IMR-90 (cell line): ENCODE measurements at regions not wholly inside any gene's neighbourhood (a gene's known extent, or its start where the extent isn't known, plus 50 kb on each side); places are given as distances from the start of the nearest gene placed in this dataset.

ENCODE experiments used
- ATAC-seq: fragments of 200-7000 bp; cut with Tn5 transposase; 2 replicates; pipeline ENCODE4 v1.9.1; 2020; ENCODE audit warnings: low read depth, mild to moderate bottlenecking, moderate library complexity
- BruUV-seq: library from RNA; stranded (reverse); fragments of 400-500 nt; replicated peaks from 2 replicates; lab custom pipeline; 2021; lab: Mats Ljungman, UMichigan
- CTCF ChIA-PET: fragments of 300-600 bp; formaldehyde crosslinking; extraction: SDS; loops from one replicate; lab custom pipeline; 2021; ENCODE audit warnings: antibody characterized with exemption; lab: Yijun Ruan, JAX
- POLR2A ChIA-PET: fragments of 300-600 bp; sonication (Branson Sonifier 250); formaldehyde crosslinking; loops from one replicate; lab custom pipeline; 2022; ENCODE audit warnings: antibody characterized with exemption; ENCODE audit not compliant: unreplicated experiment; lab: Charles Lee
- DNase-seq: peaks from one replicate; pipeline ENCODE4 v3.0.0; 2013
- H2AFZ ChIP-seq: replicated peaks from 2 replicates; pipeline ENCODE3; 2013; ENCODE audit warnings: low read length, mild to moderate bottlenecking; ENCODE audit not compliant: poor library complexity
- H2AK5ac ChIP-seq: 2 replicates; pipeline ENCODE4 v1.6.1; 2013; ENCODE audit warnings: low read depth, low read length, inconsistent platforms
- H2AK9ac ChIP-seq: replicated peaks from 2 replicates; pipeline ENCODE3; 2013; ENCODE audit warnings: mild to moderate bottlenecking, low read depth, low read length, moderate library complexity; ENCODE audit not compliant: poor library complexity
- H2BK120ac ChIP-seq: 2 replicates; pipeline ENCODE4 v1.6.1; 2013; ENCODE audit warnings: low read depth, low read length, inconsistent platforms
- H2BK15ac ChIP-seq: 3 replicates; pipeline ENCODE4 v1.6.1; 2013; ENCODE audit warnings: low read depth, low read length, inconsistent platforms
- H2BK20ac ChIP-seq: 2 replicates; pipeline ENCODE4 v1.6.1; 2013; ENCODE audit warnings: low read depth, mild to moderate bottlenecking, inconsistent platforms, low read length, moderate library complexity
- H2BK5ac ChIP-seq: 2 replicates; pipeline ENCODE4 v1.6.1; 2013; ENCODE audit warnings: mild to moderate bottlenecking, low read depth, low read length, inconsistent platforms; ENCODE audit not compliant: poor library complexity, severe bottlenecking
- H3K14ac ChIP-seq: replicated peaks from 2 replicates; pipeline ENCODE4 v1.6.1; 2013; ENCODE audit warnings: low read depth, low read length, inconsistent platforms
- H3K18ac ChIP-seq: 2 replicates; pipeline ENCODE4 v1.6.1; 2013; ENCODE audit warnings: low read depth, low read length, control low read depth
- H3K23ac ChIP-seq: 2 replicates; pipeline ENCODE4 v1.6.1; 2013; ENCODE audit warnings: low read depth, low read length, inconsistent platforms
- H3K27ac ChIP-seq: 2 replicates; pipeline ENCODE4 v1.5.1; 2013; ENCODE audit warnings: mild to moderate bottlenecking, control low read depth, low read length; ENCODE audit not compliant: insufficient read depth
- H3K27me3 ChIP-seq: 2 replicates; pipeline ENCODE4 v1.6.1; 2013; ENCODE audit warnings: low read length; ENCODE audit not compliant: control insufficient read depth, insufficient read depth
- H3K36me3 ChIP-seq: 2 replicates; pipeline ENCODE4 v1.6.1; 2013; ENCODE audit warnings: low read length, mixed read lengths; ENCODE audit not compliant: control insufficient read depth, insufficient read depth
- H3K4ac ChIP-seq: 2 replicates; pipeline ENCODE4 v1.6.1; 2013; ENCODE audit warnings: low read depth, low read length, inconsistent platforms
- H3K4me1 ChIP-seq: 2 replicates; pipeline ENCODE4 v1.6.1; 2013; ENCODE audit warnings: low read length, mixed read lengths; ENCODE audit not compliant: control insufficient read depth, insufficient read depth
- H3K4me2 ChIP-seq: 2 replicates; pipeline ENCODE4 v1.6.1; 2013; ENCODE audit warnings: low read depth, mild to moderate bottlenecking, control low read depth, low read length, moderate library complexity
- H3K4me3 ChIP-seq: 2 replicates; pipeline ENCODE4 v1.5.1; 2013; ENCODE audit warnings: low read depth, mild to moderate bottlenecking, control low read depth, low read length, moderate library complexity; ENCODE audit not compliant: insufficient read depth
- H3K56ac ChIP-seq: 2 replicates; pipeline ENCODE4 v1.6.1; 2013; ENCODE audit warnings: low read length, inconsistent platforms; ENCODE audit not compliant: insufficient read depth; ENCODE audit errors: extremely low read depth
- H3K79me1 ChIP-seq, 2 experiments: 2 replicates each; pipeline ENCODE4 v1.6.1; 2013; ENCODE audit warnings: low read length in 2 of 2, inconsistent platforms in 1 of 2, low read depth in 1 of 2
- H3K9ac ChIP-seq: 2 replicates; pipeline ENCODE4 v1.6.1; 2013; ENCODE audit warnings: low read depth, low read length, control low read depth
- H3K9me1 ChIP-seq: 2 replicates; pipeline ENCODE4 v1.6.1; 2013; ENCODE audit warnings: low read length, inconsistent platforms; ENCODE audit not compliant: insufficient read depth
- H3K9me3 ChIP-seq: 2 replicates; pipeline ENCODE4 v1.6.1; 2013; ENCODE audit warnings: low read length; ENCODE audit not compliant: control insufficient read depth, insufficient read depth
- H4K20me1 ChIP-seq: 2 replicates; pipeline ENCODE4 v1.6.1; 2013; ENCODE audit warnings: low read length, inconsistent platforms; ENCODE audit not compliant: insufficient read depth
- H4K5ac ChIP-seq: 2 replicates; pipeline ENCODE4 v1.6.1; 2013; ENCODE audit warnings: mild to moderate bottlenecking, low read depth, low read length, control low read depth
- H4K8ac ChIP-seq, 2 experiments: 2 replicates each; pipeline ENCODE4 v1.6.1; 2013; ENCODE audit warnings: low read depth in 2 of 2, low read length in 2 of 2, control low read depth in 1 of 2, inconsistent platforms in 1 of 2
- H4K91ac ChIP-seq: 2 replicates; pipeline ENCODE4 v1.6.1; 2013; ENCODE audit warnings: low read depth, low read length, inconsistent platforms; ENCODE audit not compliant: insufficient read depth
- MAZ ChIP-seq: IDR thresholded peaks from 2 replicates; pipeline ENCODE4 v1.6.1; 2012; ENCODE audit warnings: low read depth, mild to moderate bottlenecking, low read length, improper control_type of control experiment, moderate library complexity, borderline replicate concordance
- MXI1 ChIP-seq: IDR thresholded peaks from 2 replicates; pipeline ENCODE4 v1.6.1; 2012; ENCODE audit warnings: low read depth, mild to moderate bottlenecking, low read length, moderate library complexity, borderline replicate concordance
- NFE2L2 ChIP-seq: fragments of 150-350 bp; IDR thresholded peaks from 2 replicates; pipeline ENCODE4 v1.6.1; 2016; ENCODE audit warnings: low read depth, mild to moderate bottlenecking, low read length
- POLR2A ChIP-seq: IDR thresholded peaks from 2 replicates; pipeline ENCODE4 v1.6.1; 2012; ENCODE audit warnings: mild to moderate bottlenecking, low read depth, low read length
- RAD21 ChIP-seq: IDR thresholded peaks from 2 replicates; pipeline ENCODE4 v1.6.1; 2012; ENCODE audit warnings: low read length, improper control_type of control experiment
- RFX5 ChIP-seq: IDR thresholded peaks from 2 replicates; pipeline ENCODE4 v1.8.0; 2012; ENCODE audit warnings: low read depth, mild to moderate bottlenecking, low read length, moderate library complexity
- SMC3 ChIP-seq: fragments of 150-350 bp; IDR thresholded peaks from 2 replicates; pipeline ENCODE4 v1.6.1; 2016; ENCODE audit warnings: low read depth, mild to moderate bottlenecking, antibody characterized with exemption, low read length, moderate library complexity
- WGBS, 2 experiments: methylation state at CpG; one replicate each; pipeline versions ENCODE4 v1.1.5 to v1.1.7; 2013; ENCODE audit warnings: missing lambda C conversion rate in 2 of 2; ENCODE audit not compliant: insufficient read length in 1 of 2; ENCODE audit errors: extremely low coverage in 2 of 2; 5-methylcytosine and 5-hydroxymethylcytosine counted together
- dilution Hi-C: fragments of 300-500 bp; cut with HindIII; formaldehyde crosslinking; loops from one replicate; pipeline ENCODE4 v1.14.3; 2018; ENCODE audit warnings: low sequenced_read_pairs; ENCODE audit not compliant: unreplicated experiment
- in situ Hi-C: fragments of 300-500 bp; cut with MboI; formaldehyde crosslinking; loops from 3 replicates; pipeline ENCODE4 v1.14.3; 2019; ENCODE audit warnings: low sequenced_read_pairs, inconsistent platforms, mixed read lengths
- intact Hi-C: fragments of 100-400 bp; cut with micrococcal nuclease; formaldehyde crosslinking; loops from 2 replicates; pipeline ENCODE4 v1.10.0; 2022
- TF ChIP-seq, protein P1 (sequence below): fragments of 150-350 bp; IDR thresholded peaks from 2 replicates; pipeline ENCODE4 v1.6.1; 2016; ENCODE audit warnings: low read depth, mild to moderate bottlenecking, low read length, moderate library complexity, borderline replicate concordance

DNA sequence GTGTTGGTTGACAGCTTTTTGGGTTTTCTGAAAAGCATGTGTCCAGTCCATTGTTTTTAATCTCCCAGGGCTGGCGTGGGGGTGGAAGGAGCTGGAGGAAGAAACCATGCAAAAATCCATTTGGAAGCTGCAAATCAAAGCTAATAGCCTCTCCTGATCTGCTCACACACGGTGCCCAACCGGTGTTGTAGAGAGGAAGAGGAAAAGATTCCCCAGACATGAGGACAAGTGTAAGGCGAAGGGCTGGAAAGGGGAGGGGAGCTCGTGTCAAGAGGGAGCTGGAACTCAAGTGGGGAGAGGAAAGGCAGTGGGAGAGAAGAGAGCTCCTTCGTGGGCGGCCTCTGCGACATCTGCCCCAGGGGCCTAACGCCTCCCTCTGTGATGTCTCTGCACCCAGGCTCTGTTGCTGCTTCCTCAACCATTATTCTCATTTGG is 112.3 kb upstream of the IRF2BP2 start:
- ChIA-PET POLR2A (interaction anchor here (0.7 kb wide), 1 partner anchor 112 kb away, joined by 3 read pairs; the partner anchor contains the start of gene IRF2BP2), CTCF (no interaction called here)
- Histone ChIP-seq H3K4me3 (no peak overlapping the region), H3K56ac (peak overlapping the region; percentile 69), H3K9ac (peak overlapping the region; percentile 71), H3K79me1 (peaks cover 0 to 15% of the 10 kb centered on the region in 2 experiments; a peak in 2 of 4 replicates), H3K36me3 (no peaks in the 10 kb centered on the region), H3K27me3 (no peaks in the 10 kb centered on the region), H2AK5ac (peak overlapping the region; percentile 79), H4K91ac (peak overlapping the region; percentile 97), H2BK20ac (peak overlapping the region; percentile 98), H2AFZ (peak overlapping the region; percentile 48), H4K20me1 (no peaks in the 10 kb centered on the region), H3K4ac (peak overlapping the region; percentile 98), H3K9me3 (no peaks in the 10 kb centered on the region), H4K5ac (peak overlapping the region; percentile 98), H2BK5ac (peak overlapping the region; percentile 100), H2AK9ac (peak overlapping the region; percentile 18), H3K4me1 (peaks cover 53% of the 10 kb centered on the region), H3K4me2 (peak overlapping the region; percentile 95), H2BK120ac (peak overlapping the region; percentile 98), H3K18ac (peak overlapping the region; percentile 97), H3K9me1 (peaks cover 28% of the 10 kb centered on the region), H3K23ac (peak overlapping the region; percentile 95), H3K27ac (peak overlapping the region; percentile 92), H2BK15ac (peak overlapping the region; percentile 99; the same call in 2 of the 3 replicates), H3K14ac (peak overlapping the region; percentile 90), H4K8ac (peak overlapping the region; percentile 68 to 99)
- DNase-seq (no peak), ATAC-seq (no peak)
- intact Hi-C loops (no loop called here), dilution Hi-C loops (no loop called here), in situ Hi-C loops (loop anchor here (5.0 to 10.0 kb wide), 3 partner anchors 110 to 253 kb away; partner anchors contain the start of gene IRF2BP2)
- TF ChIP-seq, protein P1, sequence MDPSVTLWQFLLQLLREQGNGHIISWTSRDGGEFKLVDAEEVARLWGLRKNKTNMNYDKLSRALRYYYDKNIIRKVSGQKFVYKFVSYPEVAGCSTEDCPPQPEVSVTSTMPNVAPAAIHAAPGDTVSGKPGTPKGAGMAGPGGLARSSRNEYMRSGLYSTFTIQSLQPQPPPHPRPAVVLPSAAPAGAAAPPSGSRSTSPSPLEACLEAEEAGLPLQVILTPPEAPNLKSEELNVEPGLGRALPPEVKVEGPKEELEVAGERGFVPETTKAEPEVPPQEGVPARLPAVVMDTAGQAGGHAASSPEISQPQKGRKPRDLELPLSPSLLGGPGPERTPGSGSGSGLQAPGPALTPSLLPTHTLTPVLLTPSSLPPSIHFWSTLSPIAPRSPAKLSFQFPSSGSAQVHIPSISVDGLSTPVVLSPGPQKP: no peak
- TF ChIP-seq POLR2A: peak; percentile 37; the same call in 1 of the 2 replicates
- no peak for TF ChIP-seq MAZ
- TF ChIP-seq NFE2L2: no peak
- no peak; the same call in 1 of the 2 replicates for TF ChIP-seq SMC3
- TF ChIP-seq RFX5: no peak
- TF ChIP-seq MXI1: 0 out of 2 replicates have a peak, but pooled peaks have one; percentile 41
- no peak for TF ChIP-seq RAD21
- no TSS peak for BruUV-seq
- 67% methylated on average over 1 of the region's 9 CpGs; no CpG with 5 or more reads in 1 of the 2 experiments for WGBS, 2 experiments
